CD4-positive, alpha-beta T cell treated with Interleukin-17A for 4 hours (primary cell): ENCODE measurements at regions not wholly inside any gene's neighbourhood (a gene's known extent, or its start where the extent isn't known, plus 50 kb on each side); places are given as distances from the start of the nearest gene placed in this dataset.
"Not testable (repeated sequence)": the region's sequence is repeated elsewhere in the genome, so short reads cannot be mapped to it uniquely, and the experiment has no call there.

Experiments used
- DNase-seq: peaks from one replicate; pipeline ENCODE4 v3.0.0-alpha.2; 2020; ENCODE audit warnings: mixed read lengths

DNA sequence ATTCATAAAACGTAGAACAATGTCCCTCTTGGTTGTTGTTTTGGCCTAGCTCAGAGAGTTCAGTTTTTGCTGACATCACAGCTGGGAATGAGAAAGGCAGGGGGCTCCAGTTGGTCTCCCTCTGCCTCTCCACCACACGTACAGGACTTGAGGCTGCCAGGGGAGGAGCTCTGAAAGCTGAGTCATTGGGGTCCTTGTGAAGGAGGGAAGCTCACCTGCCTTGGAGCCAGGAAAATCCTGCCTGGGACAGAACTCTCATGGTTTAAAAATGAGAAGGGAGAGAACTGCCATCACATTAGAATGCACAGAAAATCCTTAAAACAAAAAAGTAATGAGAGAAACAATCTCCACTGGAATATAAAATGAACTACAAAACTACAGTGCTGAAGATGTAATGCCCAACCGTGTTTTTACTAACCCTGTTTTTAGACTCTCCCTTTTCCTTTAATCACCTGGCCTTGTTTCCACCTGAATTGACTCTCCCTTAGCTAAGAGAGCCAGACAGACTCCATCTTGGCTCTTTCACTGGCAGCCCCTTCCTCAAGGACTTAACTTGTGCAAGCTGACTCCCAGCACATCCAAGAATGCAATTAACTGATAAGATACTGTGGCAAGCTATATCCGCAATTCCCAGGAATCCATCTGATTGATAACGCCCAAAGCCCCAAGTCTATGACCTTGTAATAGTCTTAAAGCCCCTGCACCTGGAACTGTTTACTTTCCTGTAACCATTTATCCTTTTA is 58.6 kb upstream of the TARP start:
- not testable (repeated sequence) for DNase-seq

DNA sequence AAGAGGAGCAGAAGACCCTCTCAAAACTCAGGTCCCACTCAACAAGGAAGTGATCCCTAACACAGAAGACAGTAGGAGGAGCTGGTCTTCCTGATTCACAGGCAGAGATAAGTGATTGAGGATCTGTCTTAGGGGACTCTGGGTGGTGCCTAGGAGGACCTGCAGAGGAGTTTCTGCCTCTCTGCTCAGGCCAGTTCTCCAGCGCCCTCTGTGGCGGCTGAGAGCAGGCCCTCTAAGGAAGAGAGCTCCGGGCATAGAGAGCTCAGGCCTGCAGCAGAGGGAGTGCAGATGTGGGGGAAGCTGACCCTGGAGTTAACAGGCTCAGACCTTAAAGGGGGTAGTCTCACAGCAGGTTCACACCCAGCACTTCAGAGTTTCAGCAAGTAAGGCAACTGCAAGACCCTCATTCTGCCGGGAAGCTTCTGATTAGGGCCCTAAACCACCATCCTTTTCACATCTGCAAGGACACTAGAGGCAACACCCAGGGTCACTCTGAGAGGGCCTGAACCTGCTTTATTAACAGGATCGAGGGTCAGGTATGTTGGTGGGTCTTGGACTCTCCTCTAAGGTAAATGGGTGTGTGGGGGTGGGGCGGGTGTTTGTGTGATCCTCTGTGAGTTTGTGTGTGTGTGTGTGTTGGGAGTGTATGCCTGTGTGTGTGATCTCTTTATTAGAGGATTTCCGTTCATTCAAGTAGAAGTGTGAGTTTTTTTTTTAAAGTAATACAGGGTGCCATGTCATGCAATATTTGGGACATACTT is 57.6 kb upstream of the TARP start:
- DNase-seq, result no peak

DNA sequence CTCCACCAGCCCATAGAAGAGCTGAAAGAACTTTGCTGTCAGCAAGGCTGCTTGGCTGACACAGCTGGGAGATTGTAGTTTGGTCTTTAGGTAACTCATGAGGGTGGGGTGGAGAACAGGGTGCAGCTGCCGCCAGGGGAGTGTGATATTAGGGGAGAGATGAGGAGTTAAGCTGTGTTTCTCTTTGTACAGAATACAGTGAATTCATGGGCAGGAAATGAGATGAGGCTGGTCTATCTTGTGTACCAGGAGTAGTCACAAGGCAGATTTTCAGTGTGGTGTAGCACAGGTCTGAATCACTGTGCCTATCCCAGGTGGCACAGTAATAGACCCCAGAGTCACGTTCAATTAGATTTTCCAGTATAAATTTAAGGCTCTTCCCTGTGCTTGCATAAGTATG is 56.6 kb upstream of the TARP start:
- peak; percentile 41 for DNase-seq

DNA sequence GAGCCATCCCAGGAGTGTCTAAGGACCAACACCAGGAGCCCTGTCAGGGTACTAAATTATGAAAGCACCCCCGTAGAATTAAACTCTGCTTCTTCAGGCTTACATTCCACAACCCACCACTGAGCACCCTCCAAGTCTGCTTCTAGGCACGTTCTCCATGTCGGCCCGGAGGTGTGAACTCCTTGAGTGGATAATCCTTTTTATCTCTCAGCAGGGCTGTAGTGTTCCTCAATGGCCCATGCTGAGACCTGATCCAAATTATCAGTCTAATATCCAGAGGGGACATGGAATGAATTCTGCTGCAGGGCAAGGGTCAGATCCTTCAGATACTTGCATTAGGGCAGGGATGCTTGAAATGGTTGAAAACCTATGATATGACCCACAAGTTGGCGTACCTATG is 55.9 kb upstream of the TARP start:
- DNase-seq, result no peak

DNA sequence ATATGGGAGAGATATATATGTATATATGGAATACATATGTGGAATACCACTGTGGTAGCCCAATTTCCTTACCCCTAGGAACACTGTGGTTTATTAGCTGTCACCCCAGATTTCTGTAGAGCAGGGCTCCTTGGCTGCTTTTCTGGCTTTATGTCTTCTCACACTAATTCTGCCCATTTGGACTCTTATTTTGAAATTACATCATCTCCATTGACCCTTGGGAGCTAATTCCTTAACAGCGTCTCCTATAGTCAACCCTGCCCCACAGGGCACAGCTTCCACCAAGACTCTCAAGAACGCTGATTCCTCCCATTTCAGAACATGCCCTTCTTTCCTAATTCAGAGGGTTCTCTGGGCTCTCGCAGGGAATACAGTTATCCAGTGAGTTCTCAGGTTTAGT is 55.4 kb upstream of the TARP start:
- DNase-seq, result no peak

DNA sequence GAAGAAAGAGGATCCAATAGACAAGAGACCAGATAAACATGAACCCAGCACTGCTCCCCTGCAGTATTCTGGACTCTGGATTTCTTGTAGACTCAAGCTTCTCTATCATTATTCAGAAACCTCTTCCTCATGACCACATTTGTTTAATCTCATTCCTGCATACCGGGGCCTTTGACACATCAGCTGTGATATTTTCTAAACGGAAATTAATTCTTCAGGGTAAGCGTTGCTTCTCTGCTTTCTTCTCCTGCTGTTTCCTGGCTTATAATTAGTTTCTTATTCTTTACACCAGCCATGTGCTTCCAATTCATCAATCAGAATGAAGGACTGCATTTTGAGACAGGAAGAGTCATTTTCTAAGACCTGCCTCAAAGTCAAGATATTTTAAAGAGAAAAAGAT is 54.2 kb upstream of the TARP start:
- DNase-seq, result no peak
